HEK293T (cell line): ENCODE measurements at regions not wholly inside any gene's neighbourhood (a gene's known extent, or its start where the extent isn't known, plus 50 kb on each side); places are given as distances from the start of the nearest gene placed in this dataset.

Experiments
- FOXM1 ChIP-seq: fragments of 450-650 bp; IDR thresholded peaks from 2 replicates; pipeline ENCODE4 v1.6.1; 2017; ENCODE audit warnings: mild to moderate bottlenecking, borderline replicate concordance
- TARDBP ChIP-seq: fragments of 450-650 bp; IDR thresholded peaks from 2 replicates; pipeline ENCODE4 v1.6.1; 2016
- ZNF384 ChIP-seq: fragments of 450-650 bp; IDR thresholded peaks from 2 replicates; pipeline ENCODE4 v1.6.1; 2016

- TF ChIP-seq ZNF384 (no peak), TARDBP (no peak), FOXM1 (no peak)
These were observed 642.5 kb upstream of the SGCD start for GRCh38 chr5:155684417-155684816.
